GM19239 (cell line): ENCODE measurements at regions not wholly inside any gene's neighbourhood (a gene's known extent, or its start where the extent isn't known, plus 50 kb on each side); places are given as distances from the start of the nearest gene placed in this dataset.
"Not testable (repeated sequence)": the region's sequence is repeated elsewhere in the genome, so short reads cannot be mapped to it uniquely, and the experiment has no call there.

ENCODE experiments used
- DNase-seq: peaks from one replicate; pipeline ENCODE4 v3.0.0; 2011; ENCODE audit warnings: low spot score; ENCODE audit not compliant: insufficient read length
- FAIRE-seq: peaks from 2 replicates; lab custom pipeline; 2011; peaks lifted over from hg19 to GRCh38; lab: Jason Lieb, UNC

GRCh38 chr18:59056706-59057492 lies 82.8 kb upstream of the SEC11C start:
- FAIRE-seq: peak; percentile 97
- DNase-seq: peak; percentile 51

- DNase-seq (no peak), FAIRE-seq (no peak)
Observed at GRCh38 chr18:59057493-59057795, 82.2 kb upstream of the SEC11C start.

GRCh38 chr18:59057969-59058368 lies 81.7 kb upstream of the SEC11C start:
- DNase-seq (no peak), FAIRE-seq (no peak)

GRCh38 chr18:59059140-59059539 lies 80.5 kb upstream of the SEC11C start:
- FAIRE-seq (no peak), DNase-seq (no peak)

GRCh38 chr18:59060551-59060950 lies 79.1 kb upstream of the SEC11C start:
- FAIRE-seq (no peak), DNase-seq (no peak)

- FAIRE-seq (no peak), DNase-seq (no peak)
Observed at GRCh38 chr18:59061914-59062642, 77.6 kb upstream of the SEC11C start.

- no peak for FAIRE-seq
- no peak for DNase-seq
Observed at GRCh38 chr18:59062643-59063006, 77.1 kb upstream of the SEC11C start.

- no peak for DNase-seq
- peak; percentile 87 for FAIRE-seq
Observed at GRCh38 chr18:59063300-59063906, 76.3 kb upstream of the SEC11C start.

GRCh38 chr18:59063912-59064311 lies 75.8 kb upstream of the SEC11C start:
- DNase-seq: no peak
- FAIRE-seq: no peak

- FAIRE-seq: no peak
- no peak for DNase-seq
Observed at GRCh38 chr18:59065684-59066083, 74.0 kb upstream of the SEC11C start.

GRCh38 chr18:59067873-59068272 lies 71.8 kb upstream of the SEC11C start:
- no peak for DNase-seq

GRCh38 chr18:59068276-59069071 lies 71.2 kb upstream of the SEC11C start:
- DNase-seq: no peak
- no peak for FAIRE-seq

More at GRCh38 chr18:59067873-59068272, 71.8 kb upstream of the SEC11C start:
- no peak for FAIRE-seq

GRCh38 chr18:59070181-59070912 lies 69.3 kb upstream of the SEC11C start:
- FAIRE-seq (peak; percentile 94), DNase-seq (peak; percentile 69)

- FAIRE-seq (no peak), DNase-seq (no peak)
Observed at GRCh38 chr18:59072727-59073421, 66.8 kb upstream of the SEC11C start.

- FAIRE-seq: no peak
Observed at GRCh38 chr18:59075923-59076322, 63.8 kb upstream of the SEC11C start.

GRCh38 chr18:59079264-59079663 lies 60.4 kb upstream of the SEC11C start:
- FAIRE-seq (no peak), DNase-seq (no peak)

More at GRCh38 chr18:59075923-59076322, 63.8 kb upstream of the SEC11C start:
- no peak for DNase-seq

GRCh38 chr18:59079687-59080501 lies 59.8 kb upstream of the SEC11C start:
- DNase-seq, FAIRE-seq: not testable (repeated sequence)

- DNase-seq (no peak), FAIRE-seq (no peak)
Observed at GRCh38 chr18:59083136-59083818, 56.4 kb upstream of the SEC11C start.
